Mesendoderm (in vitro differentiated cells): ENCODE measurements at regions not wholly inside any gene's neighbourhood (a gene's known extent, or its start where the extent isn't known, plus 50 kb on each side); places are given as distances from the start of the nearest gene placed in this dataset.

ENCODE experiments used
- DNase-seq: peaks from one replicate; pipeline ENCODE4 v3.0.0; 2013
- H2AK5ac ChIP-seq: 2 replicates; pipeline ENCODE4 v1.6.1; 2013; ENCODE audit warnings: low read length, inconsistent platforms
- H2BK120ac ChIP-seq: 2 replicates; pipeline ENCODE4 v1.6.1; 2013; ENCODE audit warnings: low read depth, mild to moderate bottlenecking, low read length, moderate library complexity, mixed read lengths
- H2BK15ac ChIP-seq: replicated peaks from 2 replicates; pipeline ENCODE4 v1.6.1; 2013; ENCODE audit warnings: low read depth, mild to moderate bottlenecking, moderate library complexity
- H2BK5ac ChIP-seq: 2 replicates; pipeline ENCODE4 v1.6.1; 2013; ENCODE audit warnings: low read length, inconsistent platforms
- H3K18ac ChIP-seq: 2 replicates; pipeline ENCODE4 v1.6.1; 2013; ENCODE audit warnings: mild to moderate bottlenecking, low read length, mixed read lengths
- H3K23ac ChIP-seq: one replicate; pipeline ENCODE4 v1.6.1; 2013; ENCODE audit warnings: low read length
- H3K27ac ChIP-seq: 2 replicates; pipeline ENCODE4 v1.5.1; 2013; ENCODE audit warnings: low read depth, mild to moderate bottlenecking, inconsistent platforms, low read length, moderate library complexity
- H3K27me3 ChIP-seq: 2 replicates; pipeline ENCODE4 v1.6.1; 2013; ENCODE audit warnings: low read length, control low read depth, mild to moderate bottlenecking, inconsistent platforms; ENCODE audit not compliant: insufficient read depth, poor library complexity
- H3K36me3 ChIP-seq: 2 replicates; pipeline ENCODE4 v1.6.1; 2013; ENCODE audit warnings: low read length, inconsistent platforms; ENCODE audit not compliant: control insufficient read depth, insufficient read depth
- H3K4ac ChIP-seq: one replicate; pipeline ENCODE4 v1.6.1; 2013; ENCODE audit warnings: low read depth, mild to moderate bottlenecking, low read length, moderate library complexity
- H3K4me1 ChIP-seq: 2 replicates; pipeline ENCODE4 v1.6.1; 2013; ENCODE audit warnings: low read depth, low read length, inconsistent platforms; ENCODE audit not compliant: control insufficient read depth
- H3K4me2 ChIP-seq: 2 replicates; pipeline ENCODE4 v1.6.1; 2013; ENCODE audit warnings: low read length
- H3K4me3 ChIP-seq: 2 replicates; pipeline ENCODE4 v1.5.1; 2013; ENCODE audit warnings: mild to moderate bottlenecking, low read length
- H3K56ac ChIP-seq: one replicate; pipeline ENCODE4 v1.6.1; 2013; ENCODE audit warnings: low read length
- H3K79me1 ChIP-seq: 2 replicates; pipeline ENCODE4 v1.6.1; 2013; ENCODE audit warnings: low read length, inconsistent platforms
- H3K79me2 ChIP-seq: 2 replicates; pipeline ENCODE4 v1.6.1; 2013; ENCODE audit warnings: mild to moderate bottlenecking, low read length; ENCODE audit not compliant: control insufficient read depth, insufficient read depth
- H3K9ac ChIP-seq: 2 replicates; pipeline ENCODE4 v1.6.1; 2013; ENCODE audit warnings: low read length, inconsistent platforms
- H4K5ac ChIP-seq: one replicate; pipeline ENCODE4 v1.6.1; 2013; ENCODE audit warnings: low read length
- H4K8ac ChIP-seq: one replicate; pipeline ENCODE4 v1.6.1; 2013; ENCODE audit warnings: low read depth, mild to moderate bottlenecking, control low read depth, low read length, moderate library complexity
- WGBS: extraction: QIAGEN DNeasy Blood & Tissue Kit; methylation state at CpG from one replicate; pipeline ENCODE4 v1.1.7; 2013; ENCODE audit warnings: low lambda C conversion rate, missing lambda C conversion rate; ENCODE audit not compliant: insufficient coverage; ENCODE audit errors: extremely low coverage; 5-methylcytosine and 5-hydroxymethylcytosine counted together

DNA sequence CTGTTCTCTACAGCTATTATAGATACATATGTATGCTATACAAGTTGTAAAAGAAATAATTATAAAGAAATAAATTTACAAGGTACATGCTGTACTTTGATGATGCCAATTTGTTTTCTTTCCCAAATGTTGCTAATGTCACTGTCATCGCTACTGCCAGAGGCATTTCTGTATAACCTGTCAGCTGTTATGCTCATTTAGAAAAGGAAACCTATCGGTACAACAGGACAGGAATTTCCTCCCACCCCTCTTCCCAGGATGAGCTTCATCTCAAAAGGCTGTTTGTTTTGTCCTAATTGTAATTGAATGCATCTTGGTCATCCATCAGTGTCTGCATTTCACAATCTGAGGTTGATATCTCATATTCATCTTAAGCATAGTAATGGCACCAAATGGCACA, 975.7 kb downstream of the TTLL7 start:
- Histone ChIP-seq H2BK15ac (no peak overlapping the region), H3K9ac (no peak overlapping the region), H3K79me2 (no peaks in the 10 kb centered on the region), H3K36me3 (no peaks in the 10 kb centered on the region), H3K4me3 (no peak overlapping the region), H2BK5ac (no peak overlapping the region), H3K4me2 (no peak overlapping the region), H2AK5ac (no peak overlapping the region), H3K56ac (no peak overlapping the region), H3K79me1 (no peaks in the 10 kb centered on the region), H3K27me3 (no peaks in the 10 kb centered on the region), H3K4me1 (no peaks in the 10 kb centered on the region), H3K4ac (no peak overlapping the region), H4K8ac (no peak overlapping the region), H4K5ac (no peak overlapping the region), H2BK120ac (no peak overlapping the region), H3K23ac (no peak overlapping the region), H3K18ac (no peak overlapping the region), H3K27ac (no peak overlapping the region)
- no CpG with 5 or more reads among the region's 2 CpGs for WGBS
- DNase-seq, result no peak

DNA sequence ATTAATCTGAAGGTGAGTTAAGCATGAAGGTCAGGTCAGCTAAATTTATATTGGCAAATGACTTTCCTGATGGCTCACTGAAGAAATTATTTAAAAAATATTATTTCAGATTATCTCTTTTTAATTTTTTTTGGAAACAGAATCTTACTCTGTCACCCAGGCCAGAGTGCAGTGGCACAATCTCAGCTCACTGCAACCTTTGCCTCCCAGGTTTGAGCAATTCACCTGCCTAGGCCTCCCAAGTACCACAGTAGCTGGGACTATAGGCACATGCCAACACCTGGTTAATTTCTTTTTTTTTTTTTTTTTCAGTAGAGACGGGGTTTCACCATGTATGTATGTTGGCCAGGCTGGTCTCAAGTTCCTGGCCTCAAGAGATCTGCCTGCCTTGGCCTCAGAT, 976.7 kb downstream of the TTLL7 start:
- Histone ChIP-seq H3K79me1 (no peaks in the 10 kb centered on the region), H3K27ac (no peak overlapping the region), H3K4me2 (no peak overlapping the region), H2AK5ac (no peak overlapping the region), H3K79me2 (no peaks in the 10 kb centered on the region), H3K4me3 (no peak overlapping the region), H2BK5ac (no peak overlapping the region), H4K8ac (no peak overlapping the region), H3K4me1 (no peaks in the 10 kb centered on the region), H3K9ac (no peak overlapping the region), H3K23ac (no peak overlapping the region), H3K18ac (no peak overlapping the region), H3K36me3 (no peaks in the 10 kb centered on the region), H2BK120ac (no peak overlapping the region), H3K56ac (no peak overlapping the region), H2BK15ac (no peak overlapping the region), H4K5ac (no peak overlapping the region), H3K27me3 (no peaks in the 10 kb centered on the region), H3K4ac (no peak overlapping the region)
- no peak for DNase-seq
- no CpG with 5 or more reads among the region's 1 CpG for WGBS

- H3K56ac ChIP-seq, result no peak overlapping the region
- WGBS, result no CpG with 5 or more reads among the region's 4 CpGs
Measured at GRCh38 chr1:83017701-83018100, 981.2 kb downstream of the TTLL7 start.

GRCh38 chr1:83017276-83017675, 981.7 kb downstream of the TTLL7 start:
- no peak overlapping the region for H4K8ac ChIP-seq
- no peaks in the 10 kb centered on the region for H3K36me3 ChIP-seq
- H2AK5ac ChIP-seq, result no peak overlapping the region
- no peak overlapping the region for H2BK120ac ChIP-seq
- H3K27ac ChIP-seq, result no peak overlapping the region
- no peak overlapping the region for H3K4ac ChIP-seq
- no peak overlapping the region for H3K4me2 ChIP-seq
- no peak overlapping the region for H3K4me3 ChIP-seq
- no peak for DNase-seq
- H2BK5ac ChIP-seq, result no peak overlapping the region
- no peak overlapping the region for H4K5ac ChIP-seq
- H3K18ac ChIP-seq, result no peak overlapping the region
- no peaks in the 10 kb centered on the region for H3K79me1 ChIP-seq
- WGBS, result no CpG with 5 or more reads among the region's 1 CpG
- no peaks in the 10 kb centered on the region for H3K4me1 ChIP-seq
- H3K56ac ChIP-seq, result no peak overlapping the region
- no peak overlapping the region for H3K23ac ChIP-seq
- no peak overlapping the region for H2BK15ac ChIP-seq
- H3K9ac ChIP-seq, result no peak overlapping the region
- no peaks in the 10 kb centered on the region for H3K79me2 ChIP-seq
- no peaks in the 10 kb centered on the region for H3K27me3 ChIP-seq

More at GRCh38 chr1:83017701-83018100, 981.2 kb downstream of the TTLL7 start:
- no peak overlapping the region for H4K5ac ChIP-seq
- H3K18ac ChIP-seq, result no peak overlapping the region
- no peak for DNase-seq
- no peak overlapping the region for H2BK120ac ChIP-seq
- H3K79me2 ChIP-seq, result no peaks in the 10 kb centered on the region
- H3K4me3 ChIP-seq, result no peak overlapping the region
- no peak overlapping the region for H3K4me2 ChIP-seq
- no peak overlapping the region for H3K27ac ChIP-seq
- H3K27me3 ChIP-seq, result no peaks in the 10 kb centered on the region
- H3K4ac ChIP-seq, result no peak overlapping the region
- H2AK5ac ChIP-seq, result no peak overlapping the region
- H3K9ac ChIP-seq, result no peak overlapping the region
- H4K8ac ChIP-seq, result no peak overlapping the region
- H3K79me1 ChIP-seq, result no peaks in the 10 kb centered on the region
- no peaks in the 10 kb centered on the region for H3K4me1 ChIP-seq
- no peak overlapping the region for H3K23ac ChIP-seq
- no peaks in the 10 kb centered on the region for H3K36me3 ChIP-seq
- H2BK5ac ChIP-seq, result no peak overlapping the region
- no peak overlapping the region for H2BK15ac ChIP-seq

DNA sequence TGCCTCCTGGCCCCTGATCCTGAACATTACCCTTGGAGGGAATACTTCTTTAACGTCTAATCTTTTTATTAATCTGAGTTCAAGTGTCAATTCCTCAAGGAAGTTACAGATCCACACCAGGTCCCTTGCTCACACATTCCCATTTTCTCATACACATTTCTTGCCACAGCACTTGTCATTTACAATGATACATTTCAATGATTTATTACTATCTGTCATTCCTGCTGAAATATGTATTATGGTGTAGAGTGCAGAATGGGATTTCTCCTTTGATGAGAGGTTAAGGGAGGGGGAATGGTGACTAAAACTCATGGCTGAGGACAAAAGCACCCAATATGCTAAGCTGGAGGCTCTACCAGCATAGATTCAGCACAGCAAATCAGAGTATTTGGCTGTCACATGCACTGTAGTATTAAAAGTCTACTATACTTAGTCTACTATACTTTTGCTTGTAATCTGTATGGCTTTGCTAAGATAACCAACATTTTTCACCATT, 982.5 kb downstream of the TTLL7 start:
- H3K79me2 ChIP-seq, result no peaks in the 10 kb centered on the region
- no peak overlapping the region for H3K9ac ChIP-seq
- no peak overlapping the region for H2BK120ac ChIP-seq
- H4K8ac ChIP-seq, result no peak overlapping the region
- DNase-seq, result no peak
- H3K79me1 ChIP-seq, result no peaks in the 10 kb centered on the region
- H3K27ac ChIP-seq, result no peak overlapping the region
- H3K18ac ChIP-seq, result no peak overlapping the region
- no peak overlapping the region for H3K23ac ChIP-seq
- H3K36me3 ChIP-seq, result no peaks in the 10 kb centered on the region
- no peak overlapping the region for H3K4me3 ChIP-seq
- no peak overlapping the region for H2AK5ac ChIP-seq
- H2BK15ac ChIP-seq, result no peak overlapping the region
- H2BK5ac ChIP-seq, result no peak overlapping the region
- no peak overlapping the region for H3K56ac ChIP-seq
- no peak overlapping the region for H4K5ac ChIP-seq
- no peak overlapping the region for H3K4ac ChIP-seq
- no peaks in the 10 kb centered on the region for H3K4me1 ChIP-seq
- no CpG with 5 or more reads among the region's 1 CpG for WGBS
- no peak overlapping the region for H3K4me2 ChIP-seq
- H3K27me3 ChIP-seq, result no peaks in the 10 kb centered on the region

GRCh38 chr1:83015163-83015562, 983.8 kb downstream of the TTLL7 start:
- Histone ChIP-seq H3K4ac (no peak overlapping the region), H3K4me3 (no peak overlapping the region), H4K8ac (no peak overlapping the region), H3K4me2 (no peak overlapping the region), H3K36me3 (no peaks in the 10 kb centered on the region), H2BK5ac (no peak overlapping the region), H3K79me1 (no peaks in the 10 kb centered on the region), H3K23ac (no peak overlapping the region), H3K27ac (no peak overlapping the region), H3K18ac (no peak overlapping the region), H2AK5ac (no peak overlapping the region), H2BK120ac (no peak overlapping the region), H3K79me2 (no peaks in the 10 kb centered on the region), H3K56ac (no peak overlapping the region), H4K5ac (no peak overlapping the region), H3K27me3 (no peaks in the 10 kb centered on the region), H3K4me1 (no peaks in the 10 kb centered on the region), H3K9ac (no peak overlapping the region), H2BK15ac (no peak overlapping the region)
- no CpG with 5 or more reads among the region's 2 CpGs for WGBS
- DNase-seq, result no peak
